DMS 273 (cell line): ENCODE measurements at regions not wholly inside any gene's neighbourhood (a gene's known extent, or its start where the extent isn't known, plus 50 kb on each side); places are given as distances from the start of the nearest gene placed in this dataset.
A peak's percentile ranks its signal among the peaks of the same experiment; 100 is the strongest.

Experiments
- DNase-seq: peaks from one replicate; lab custom pipeline; 2025; ENCODE audit not compliant: unreplicated experiment; lab: John Stamatoyannopoulos, UW

DNA sequence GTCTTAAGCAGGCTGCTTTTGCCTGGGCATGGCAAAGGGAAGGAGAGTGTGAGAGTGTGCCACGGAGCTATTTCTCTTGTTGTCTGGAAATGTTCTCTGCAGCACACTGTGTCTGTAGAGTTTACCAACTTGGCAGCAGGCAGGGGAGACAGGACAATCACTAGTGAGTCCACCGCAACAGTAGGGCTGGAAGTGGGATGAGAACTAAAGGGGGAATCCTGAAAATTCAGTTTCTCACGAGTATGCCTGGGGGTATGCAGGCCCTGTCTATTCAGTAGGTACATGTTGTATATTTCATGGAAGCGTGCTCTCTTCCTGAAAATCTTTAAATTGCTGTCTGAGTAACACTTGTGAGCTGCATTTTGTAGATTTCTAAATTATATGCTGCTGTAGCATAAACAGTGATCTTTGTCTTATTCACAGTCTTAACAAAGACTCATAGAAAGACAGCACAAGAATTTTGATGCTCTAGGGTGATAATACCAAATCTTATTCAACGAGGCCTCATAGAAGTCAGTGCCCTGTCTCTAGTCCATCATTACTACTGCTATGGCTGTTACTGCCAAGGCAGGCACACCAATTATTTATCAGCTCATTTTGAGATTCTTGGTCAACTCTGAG, 200.4 kb upstream of the LEF1 start:
- no peak for DNase-seq

DNA sequence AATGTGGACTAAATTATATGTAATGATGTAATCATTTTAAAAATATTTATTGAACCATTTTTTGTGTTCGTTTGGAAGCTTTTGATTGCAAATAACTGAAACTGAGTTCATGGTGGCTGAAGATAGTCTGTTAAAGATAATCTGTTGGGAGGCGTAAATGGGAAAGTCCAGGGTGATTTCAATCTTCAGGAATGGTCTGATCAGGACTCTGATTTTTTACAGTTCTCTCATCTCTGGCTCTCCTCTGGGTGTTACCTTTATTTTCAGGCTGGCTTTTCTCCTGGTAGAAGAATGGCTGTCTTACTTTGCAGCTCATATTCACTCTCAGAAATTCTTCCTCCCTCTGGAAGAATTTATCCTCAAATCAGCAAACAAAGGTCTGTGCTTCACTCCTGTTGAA, 199.0 kb upstream of the LEF1 start:
- DNase-seq = no peak

DNA sequence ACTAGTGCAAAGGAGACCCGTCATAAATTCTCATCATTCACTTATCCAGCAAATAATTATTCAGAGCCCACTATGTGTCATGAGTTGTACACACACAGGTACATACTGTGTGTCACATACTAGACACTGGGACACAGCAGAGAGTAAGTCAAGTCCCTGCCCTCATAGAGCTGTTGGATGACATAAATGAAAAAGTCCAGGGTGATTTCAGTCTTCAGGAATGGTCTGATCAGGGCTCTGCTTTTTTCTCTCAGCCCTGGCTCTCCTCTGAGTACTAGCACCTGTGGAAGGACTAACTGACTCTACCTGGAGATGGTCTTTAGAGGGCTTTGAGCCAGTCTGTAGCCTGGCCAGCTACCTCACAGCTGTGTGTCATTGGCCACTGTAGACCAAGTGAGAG, 198.0 kb upstream of the LEF1 start:
- DNase-seq = no peak

DNA sequence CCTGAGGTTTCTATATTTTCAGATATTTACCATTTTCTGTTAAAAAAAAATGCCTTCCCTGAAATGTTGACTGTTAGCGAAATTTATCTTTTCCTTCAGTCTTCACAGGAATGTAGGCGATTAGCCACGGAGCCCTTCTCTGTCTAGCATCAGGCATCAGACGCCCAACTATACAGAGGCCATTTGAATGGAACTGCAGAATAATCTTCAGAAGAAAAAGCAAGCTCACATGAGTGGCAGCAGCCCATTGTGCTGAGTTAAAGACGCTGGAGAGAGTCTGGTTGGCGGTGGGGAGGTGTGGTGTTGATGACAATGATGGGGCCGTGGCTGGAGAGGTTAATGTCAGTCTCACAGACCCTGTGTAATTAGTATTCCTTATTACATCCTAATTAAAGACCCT, 196.8 kb upstream of the LEF1 start:
- DNase-seq = no peak

DNA sequence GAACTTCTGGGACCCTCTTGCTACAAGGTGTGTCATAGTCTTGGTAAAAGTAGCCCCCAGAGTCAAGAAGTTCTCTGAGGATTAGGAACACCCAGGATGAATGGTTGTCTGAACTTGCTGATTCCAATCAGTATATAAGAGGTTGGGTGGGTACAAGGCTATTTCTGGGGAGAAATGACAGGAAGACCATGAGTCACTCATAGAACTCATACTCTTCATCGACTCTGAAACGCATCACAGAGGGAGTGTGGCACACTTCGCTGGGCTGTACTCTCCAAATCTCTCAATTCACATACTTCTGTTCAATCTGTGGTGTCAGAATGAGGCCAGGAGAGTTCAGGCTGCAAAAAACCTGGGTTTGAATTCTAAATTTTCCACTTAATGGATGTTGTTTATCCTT, 193.2 kb upstream of the LEF1 start:
- no peak for DNase-seq

DNA sequence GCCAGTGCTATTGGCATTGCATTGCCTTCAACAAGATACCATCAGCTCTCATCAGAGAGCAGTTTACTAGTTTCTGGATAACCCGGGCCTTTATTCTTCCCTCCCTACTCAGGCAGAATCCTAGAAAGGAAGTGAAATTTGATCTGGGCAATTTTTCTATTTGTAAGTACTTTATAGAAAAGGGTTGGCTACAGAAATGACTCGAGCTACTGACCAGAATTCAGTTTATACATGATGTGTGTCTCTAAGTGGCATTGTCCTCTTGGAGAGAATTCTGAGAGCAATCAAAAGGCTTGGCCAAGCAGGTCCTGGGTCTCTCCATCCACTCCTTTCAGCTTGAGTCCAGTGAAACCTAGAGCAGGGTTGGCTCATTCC, 192.7 kb upstream of the LEF1 start:
- no peak for DNase-seq

DNA sequence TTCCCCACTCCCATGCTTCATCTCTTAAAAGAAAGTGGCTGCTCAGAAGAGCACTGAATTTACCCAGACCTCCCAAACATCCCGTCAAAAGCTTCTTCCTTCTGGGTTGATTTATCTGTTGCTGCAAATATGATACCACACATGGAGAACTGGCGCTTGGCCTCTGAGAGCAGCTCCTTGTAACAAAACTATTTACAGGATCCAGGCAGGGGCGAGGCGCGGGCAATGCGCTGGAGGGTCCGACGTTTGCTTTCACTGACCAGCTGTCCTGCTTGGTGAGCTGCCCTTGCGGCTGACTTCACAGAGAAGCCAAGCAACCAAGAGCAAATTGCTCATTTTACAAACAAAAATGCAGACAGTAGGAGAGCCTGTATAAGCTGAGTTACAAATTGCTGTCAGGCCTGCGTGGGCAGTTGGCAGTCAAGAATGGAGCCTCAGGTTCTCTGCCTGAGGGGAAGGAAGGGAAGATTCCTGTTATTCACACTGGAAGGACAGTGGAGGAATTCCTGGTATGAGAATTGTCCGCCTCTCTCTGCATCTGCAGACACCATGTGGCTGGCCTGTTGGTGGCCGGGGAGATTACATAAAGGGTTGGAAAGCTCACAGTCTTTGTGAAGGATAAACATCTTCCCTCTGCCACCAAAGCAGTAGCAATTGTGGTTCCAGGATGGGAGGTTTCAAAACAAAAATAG, 192.2 kb upstream of the LEF1 start:
- DNase-seq = peak; percentile 11

DNA sequence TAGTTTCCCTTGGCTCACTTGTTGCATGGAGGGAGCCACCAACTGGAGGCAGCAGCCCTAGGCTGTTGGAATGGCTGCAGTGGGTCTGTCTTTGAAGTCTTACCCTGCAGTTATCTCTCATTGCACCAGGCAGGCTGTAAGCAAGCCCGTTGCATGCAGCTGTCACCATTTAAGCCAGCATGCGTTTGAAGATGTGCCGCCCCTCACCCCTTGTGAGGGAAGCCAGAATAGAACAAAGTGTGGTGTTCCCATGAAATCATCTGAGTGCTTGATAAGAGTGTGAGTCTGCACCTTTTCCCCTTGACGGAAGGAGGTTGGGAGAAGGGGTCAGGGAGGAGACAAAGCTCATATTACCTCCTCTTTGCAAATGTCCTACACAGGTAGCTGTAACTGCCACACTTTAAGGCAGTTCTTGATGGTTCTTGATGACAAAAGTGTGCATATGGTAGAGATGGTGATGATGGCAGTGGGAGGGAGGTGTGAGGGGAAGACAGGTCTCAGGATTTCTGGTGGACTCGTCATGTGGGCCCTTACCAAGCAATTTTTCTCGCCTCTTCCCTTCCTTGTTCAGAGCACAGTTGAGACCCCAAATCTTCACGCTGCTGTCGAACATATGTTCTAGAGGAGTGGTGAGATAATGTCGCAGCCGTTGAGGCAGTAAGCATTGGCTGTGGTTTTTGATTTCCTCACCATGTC, 191.4 kb upstream of the LEF1 start:
- peak; percentile 34 for DNase-seq

DNA sequence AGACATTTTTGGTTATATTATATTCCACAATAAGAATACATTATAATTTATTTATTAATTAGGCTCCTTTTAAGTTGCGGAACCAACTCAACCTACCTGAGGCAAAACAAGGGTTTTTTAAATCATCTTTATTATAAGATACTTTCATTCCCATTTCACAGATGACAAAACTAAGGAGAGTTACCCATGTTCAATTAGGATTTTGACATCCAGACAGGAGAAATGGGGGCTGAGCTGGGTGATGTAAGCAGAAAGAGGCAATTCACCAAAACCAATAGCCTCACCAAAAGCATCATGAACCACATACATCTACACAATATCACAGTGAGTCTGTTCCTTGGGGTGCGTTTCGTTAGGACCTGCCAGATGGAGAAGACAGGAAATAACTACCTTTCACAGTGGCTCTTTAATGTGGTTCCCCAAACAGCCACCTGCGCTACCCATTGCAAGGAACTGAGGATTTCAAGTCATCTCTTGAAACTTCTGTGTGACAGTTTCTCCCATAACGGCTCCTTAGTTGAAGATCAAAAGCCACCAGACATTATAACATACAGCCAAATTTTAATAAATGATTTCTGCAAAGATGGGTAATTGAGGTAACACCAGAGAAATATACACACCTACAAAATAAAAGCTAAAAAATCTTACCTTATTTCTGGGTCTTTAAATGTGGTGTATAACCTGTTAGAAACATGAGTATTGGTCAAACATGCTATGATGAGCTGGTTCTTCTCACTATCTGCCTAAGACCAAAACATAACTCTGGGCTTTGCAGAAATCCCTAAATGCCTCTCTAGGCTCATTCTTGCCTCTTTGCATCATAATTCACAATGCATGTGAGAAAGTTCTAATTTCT, 190.6 kb upstream of the LEF1 start:
- DNase-seq = no peak

DNA sequence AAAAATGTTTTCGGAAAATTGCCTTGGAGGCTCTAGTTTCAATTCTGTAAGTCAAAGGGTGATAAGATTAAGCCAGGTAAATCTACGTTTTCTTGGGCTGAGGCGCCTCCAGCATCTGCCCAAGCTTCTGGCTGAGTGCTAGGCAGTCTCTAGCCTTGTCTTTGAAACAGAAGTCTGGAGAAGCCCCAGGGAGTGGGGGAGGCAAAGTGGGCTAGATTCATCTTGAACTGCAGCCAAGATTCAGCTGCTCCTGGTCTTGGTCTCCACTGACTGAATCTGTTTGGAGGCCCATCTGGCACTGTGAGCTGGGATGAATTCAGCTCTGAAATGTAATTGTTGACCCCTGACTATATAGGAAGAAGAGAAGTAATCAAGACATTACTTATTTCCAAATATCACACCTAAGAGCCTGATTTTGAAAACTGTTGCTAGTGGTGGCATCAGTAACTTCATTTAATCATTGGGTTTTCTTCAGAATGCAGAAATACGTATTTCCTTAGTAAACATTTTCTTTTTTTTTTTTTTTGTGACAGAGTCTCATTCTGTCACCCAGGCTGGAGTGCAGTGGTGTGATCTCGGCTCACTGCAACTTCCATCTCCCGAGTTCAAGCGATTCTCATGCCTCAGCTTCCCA, 187.3 kb upstream of the LEF1 start:
- DNase-seq = peak; percentile 93

DNA sequence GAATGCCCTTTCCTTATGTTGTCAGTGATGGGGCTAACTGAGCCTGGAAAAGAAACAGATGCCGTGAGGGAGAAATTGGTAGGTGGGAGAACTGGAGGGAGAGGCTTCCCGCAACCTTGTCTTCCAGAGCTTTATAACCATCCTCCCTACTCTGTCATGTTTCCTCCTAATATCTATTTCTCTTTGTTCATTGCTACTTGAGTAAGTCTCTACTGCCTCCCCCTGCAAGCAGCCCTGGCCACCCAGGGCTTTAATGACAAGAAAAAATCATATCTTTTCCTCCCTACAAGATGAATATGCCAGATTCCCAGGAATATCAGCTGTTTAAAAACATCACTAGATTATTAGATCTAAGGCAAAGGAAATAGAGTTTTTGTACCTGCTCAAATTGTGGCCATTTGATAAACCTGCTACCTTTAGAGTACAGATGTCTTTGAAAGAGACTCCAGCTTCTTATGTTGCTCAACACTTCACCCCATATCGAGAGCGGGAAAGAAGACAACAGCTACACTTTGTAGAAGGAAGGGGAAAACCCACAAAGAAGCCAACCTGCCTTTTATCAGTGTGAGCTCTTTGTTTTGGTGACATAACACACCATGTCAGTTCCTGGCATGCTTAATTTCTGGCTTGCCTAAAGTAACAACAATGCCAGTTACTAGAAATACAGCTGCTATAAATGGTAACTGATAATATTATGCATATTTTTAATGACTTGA, 186.6 kb upstream of the LEF1 start:
- DNase-seq = peak; percentile 40

DNA sequence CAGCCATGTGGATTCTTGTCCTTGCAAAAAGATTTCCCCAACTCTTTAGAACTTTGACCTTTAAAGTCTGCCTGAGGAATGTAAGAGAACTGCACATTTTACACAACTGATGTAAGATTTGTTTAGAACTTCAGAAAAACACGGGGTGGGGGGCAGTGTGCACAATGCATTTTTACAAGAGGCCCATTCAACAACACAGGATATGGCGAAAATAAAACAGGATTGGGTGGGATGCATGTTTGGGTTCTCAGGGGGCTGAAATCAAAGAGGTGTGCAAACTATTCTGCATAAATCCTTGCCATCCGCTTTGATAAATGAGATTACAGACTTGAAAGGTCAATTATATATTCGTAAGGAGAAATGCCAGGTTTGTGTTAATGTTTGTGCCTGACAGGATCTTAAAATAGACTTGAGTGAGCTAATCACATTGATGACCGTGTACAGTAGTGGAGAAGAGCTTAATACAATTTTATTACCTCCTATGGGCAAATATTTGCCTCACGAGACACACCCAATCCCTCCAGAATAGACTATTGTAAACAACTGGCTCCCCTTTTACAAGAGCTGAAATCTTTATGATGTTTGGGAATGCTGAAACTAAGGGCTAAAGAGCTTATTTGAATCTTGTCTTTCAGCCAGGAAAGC, 184.1 kb upstream of the LEF1 start:
- DNase-seq = no peak

DNA sequence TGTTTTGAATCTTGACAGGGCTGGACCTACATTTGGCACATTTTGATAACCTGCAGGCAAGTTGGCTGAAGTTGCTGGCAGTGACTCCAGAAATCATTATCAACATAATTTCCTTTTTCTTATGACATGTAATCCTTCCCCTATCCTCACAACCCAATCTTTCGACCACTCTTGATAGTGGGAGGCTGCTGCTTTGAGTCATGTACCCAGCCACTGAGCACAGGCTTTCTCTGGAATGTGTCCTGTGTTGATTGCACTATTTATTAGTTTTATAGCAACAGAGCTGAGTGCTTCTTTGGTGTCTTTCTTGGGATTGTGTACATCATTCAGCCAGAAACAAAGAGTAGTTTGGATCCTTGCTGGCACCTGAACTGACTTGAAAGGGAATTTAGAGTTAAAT, 183.1 kb upstream of the LEF1 start:
- no peak for DNase-seq

DNA sequence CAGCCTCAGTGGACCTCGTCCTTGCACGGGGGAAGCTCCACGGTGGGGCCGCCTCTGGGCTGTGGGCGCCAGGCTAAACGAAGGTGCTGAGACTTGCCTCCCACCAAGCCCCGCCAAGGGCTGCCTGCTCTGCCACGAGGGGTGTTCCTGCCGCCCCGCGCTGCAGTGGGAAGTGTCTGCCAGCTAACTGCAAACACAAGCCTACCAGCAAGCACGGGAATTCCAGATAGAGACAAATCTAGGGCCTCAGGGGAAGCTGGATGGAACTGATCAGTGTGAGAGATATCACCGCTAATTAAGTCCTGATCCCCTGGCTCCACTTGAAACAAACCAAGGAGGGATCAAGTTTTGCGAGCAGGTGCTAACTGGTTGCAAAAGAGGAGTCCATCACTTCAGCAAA, 181.6 kb upstream of the LEF1 start:
- peak; percentile 49 for DNase-seq

DNA sequence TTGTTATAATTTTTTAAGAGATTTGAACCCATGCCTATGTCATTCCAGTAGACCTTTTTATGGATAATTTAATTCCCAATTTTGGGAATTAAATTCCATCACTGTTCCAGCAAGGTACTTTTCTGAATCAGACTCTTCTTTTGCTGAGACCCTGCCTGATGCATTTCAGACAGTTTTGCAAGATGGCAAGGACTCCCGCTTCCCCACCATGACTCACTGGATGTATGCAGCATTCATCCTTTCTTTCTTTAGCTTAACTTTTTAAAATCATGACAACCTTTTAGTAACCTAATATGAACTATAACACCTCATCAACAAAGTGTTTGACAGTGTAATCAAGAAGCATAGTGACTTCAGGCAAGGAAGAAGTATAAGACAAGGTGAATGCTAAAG, 178.1 kb upstream of the LEF1 start:
- DNase-seq = no peak

DNA sequence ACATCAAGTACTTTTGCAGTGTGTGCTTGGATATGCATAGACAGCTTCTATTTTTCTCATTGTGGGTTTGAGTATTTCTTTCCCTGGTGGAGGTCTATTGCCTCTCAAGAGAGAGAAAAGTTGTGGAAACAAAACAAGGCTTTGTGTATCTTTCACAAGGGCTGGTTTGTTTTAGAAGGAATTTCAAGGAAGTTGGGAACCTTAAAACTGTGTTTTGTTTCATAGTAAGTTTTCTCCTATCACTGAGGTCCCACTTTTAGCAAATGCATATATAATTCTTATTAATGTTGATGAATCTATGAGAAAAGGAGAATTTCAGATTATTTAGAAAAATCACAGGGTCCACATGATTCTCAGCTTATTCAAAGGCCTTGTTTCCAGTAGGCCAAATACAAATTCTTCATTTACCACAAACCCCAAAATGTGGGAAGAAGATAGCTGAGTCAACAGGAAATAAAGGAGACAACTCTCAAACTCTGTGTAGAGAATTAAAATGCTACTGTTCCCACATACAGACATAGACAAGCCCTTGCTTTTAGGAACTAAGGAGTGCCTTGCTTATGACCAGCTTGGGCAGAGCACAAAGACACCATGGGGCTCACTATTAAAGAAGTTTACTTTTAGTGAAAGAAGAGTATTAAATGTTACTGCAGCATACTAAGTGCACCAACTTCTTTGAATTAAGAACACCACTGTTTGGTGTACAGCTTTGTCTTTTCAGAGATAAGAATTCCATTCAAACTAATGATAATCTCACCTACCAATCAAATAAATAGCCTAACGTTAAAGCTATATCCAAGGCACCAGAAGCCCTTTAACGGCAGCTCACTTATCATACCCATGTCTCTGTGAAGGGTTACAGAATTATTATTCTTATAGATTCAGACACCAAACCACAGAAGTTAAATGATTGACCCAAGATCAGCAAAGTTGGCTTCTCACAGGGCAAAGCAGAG, 177.4 kb upstream of the LEF1 start:
- DNase-seq = no peak

DNA sequence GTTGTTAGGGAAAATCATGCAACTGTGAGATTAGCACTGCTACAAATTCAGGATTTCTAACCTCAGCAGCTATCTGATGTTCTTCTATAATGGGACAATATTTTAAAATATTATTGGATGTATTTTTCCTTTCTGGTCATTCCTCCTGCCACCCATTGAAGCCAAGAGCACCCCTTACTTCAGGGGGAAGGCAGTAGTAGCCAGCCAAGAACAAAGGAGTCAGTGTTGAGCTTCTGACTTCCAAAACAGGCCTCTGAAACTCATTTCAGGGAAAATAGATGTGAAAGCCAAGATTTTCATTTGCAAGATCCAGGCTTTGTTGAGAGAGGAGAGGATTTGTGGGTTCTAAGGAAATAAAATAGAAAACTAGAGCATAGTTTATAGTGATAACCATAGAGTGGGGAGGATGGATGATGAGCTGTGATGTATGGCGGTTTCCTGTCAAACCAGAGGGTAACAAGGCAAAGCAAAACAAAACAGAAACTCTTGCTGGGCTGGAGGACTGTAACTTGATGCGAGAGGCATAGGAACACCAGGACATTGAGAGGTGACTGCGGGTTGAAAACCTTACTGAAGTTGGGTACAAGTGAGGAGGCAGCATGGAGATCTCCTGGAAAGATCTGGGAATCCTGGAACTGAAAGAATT, 173.7 kb upstream of the LEF1 start:
- DNase-seq = no peak

DNA sequence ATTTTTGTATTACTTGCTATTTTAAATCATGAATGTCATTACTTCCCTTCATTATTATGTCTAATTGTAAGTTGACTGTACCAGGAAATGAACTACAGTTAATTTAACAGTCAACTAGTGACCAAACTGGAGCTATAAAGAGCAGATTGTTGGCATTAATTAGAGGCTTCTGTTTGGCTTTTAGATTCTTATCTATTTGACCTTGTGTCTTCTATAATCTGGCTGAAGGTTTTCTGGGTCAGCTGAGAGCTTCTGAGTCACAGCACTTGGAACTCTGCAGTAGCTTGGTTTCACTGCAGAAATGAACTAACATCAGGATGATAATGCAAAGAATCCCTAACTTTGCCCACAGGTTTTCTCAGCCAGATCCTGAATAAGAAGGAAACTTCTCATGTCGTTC, 169.2 kb upstream of the LEF1 start:
- peak; percentile 20 for DNase-seq
